Small intestine (tissue), 7 donors: ENCODE measurements at regions not wholly inside any gene's neighbourhood (a gene's known extent, or its start where the extent isn't known, plus 50 kb on each side); places are given as distances from the start of the nearest gene placed in this dataset.
"Not testable (repeated sequence)": the region's sequence is repeated elsewhere in the genome, so short reads cannot be mapped to it uniquely, and the experiment has no call there.

Experiments
- DNase-seq, 2 donors: peaks; one replicate each; pipeline versions ENCODE4 v3.0.0 to v3.0.0-alpha.2; 2013
- FAIRE-seq: peaks from 2 replicates; lab custom pipeline; 2012; peaks lifted over from hg19 to GRCh38; lab: Jason Lieb, UNC
- H3K27ac ChIP-seq, 3 donors: one replicate each; pipeline ENCODE4 v1.5.1; 2013; ENCODE audit warnings: low read length in 2 of 3, mild to moderate bottlenecking in 2 of 3, control low read depth in 1 of 3, inconsistent platforms in 1 of 3, low read depth in 1 of 3, moderate library complexity in 1 of 3
- H3K27me3 ChIP-seq, 3 donors: one replicate each; pipeline ENCODE4 v1.6.1; 2013; ENCODE audit warnings: low read length in 3 of 3, inconsistent platforms in 1 of 3; ENCODE audit not compliant: control insufficient read depth in 3 of 3, insufficient read depth in 3 of 3
- H3K36me3 ChIP-seq, 3 donors: one replicate each; pipeline ENCODE4 v1.6.1; 2013; ENCODE audit warnings: low read length in 3 of 3, inconsistent platforms in 1 of 3, low read depth in 1 of 3, mild to moderate bottlenecking in 1 of 3, moderate library complexity in 1 of 3; ENCODE audit not compliant: control insufficient read depth in 3 of 3, insufficient read depth in 2 of 3
- H3K4me1 ChIP-seq, 3 donors: one replicate each; pipeline ENCODE4 v1.6.1; 2013; ENCODE audit warnings: low read length in 2 of 3, inconsistent platforms in 1 of 3, low read depth in 1 of 3, mild to moderate bottlenecking in 1 of 3, moderate library complexity in 1 of 3; ENCODE audit not compliant: control insufficient read depth in 3 of 3, insufficient read depth in 2 of 3
- H3K4me3 ChIP-seq, 3 donors: one replicate each; pipeline ENCODE4 v1.5.1; 2013; ENCODE audit warnings: low read length in 3 of 3, control low read depth in 1 of 3, inconsistent platforms in 1 of 3, low read depth in 1 of 3, mild to moderate bottlenecking in 1 of 3, moderate library complexity in 1 of 3
- H3K9me3 ChIP-seq, 2 donors: one replicate each; pipeline ENCODE4 v1.6.1; 2013; ENCODE audit warnings: low read depth in 1 of 2, low read length in 1 of 2; ENCODE audit not compliant: control insufficient read depth in 2 of 2, insufficient read depth in 1 of 2
- WGBS, 3 donors: extraction: QIAGEN DNeasy Blood & Tissue Kit; methylation state at CpG; one replicate each; pipeline ENCODE4 v1.1.7; 2013; 5-methylcytosine and 5-hydroxymethylcytosine counted together
- donor health status: healthy with polysubstance abuse.
- donor health status: control.
- donor health status: control.
- donor health status: Bipolar disorder and iron deficiency.
- donor health status: healthy.

DNA sequence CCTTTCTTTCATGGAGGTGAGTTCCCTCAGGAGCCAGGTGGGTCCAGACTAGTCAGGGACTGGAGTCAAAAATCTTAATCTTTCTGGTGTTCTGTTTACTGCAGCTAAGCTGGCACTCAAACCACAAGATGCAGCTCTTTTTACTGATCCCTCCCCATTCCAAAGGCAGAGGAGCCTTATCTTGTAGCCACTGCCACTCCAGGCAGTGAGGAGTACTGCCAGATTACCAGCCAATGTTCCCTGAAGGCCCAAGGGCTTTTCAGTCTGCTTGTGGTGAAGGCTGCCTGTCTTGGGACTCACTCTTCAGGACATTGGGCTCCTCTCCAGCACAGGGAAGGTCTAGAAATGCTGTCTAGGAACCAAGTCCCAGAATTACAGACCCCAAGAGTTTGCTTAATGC, 490.4 kb upstream of the ADGRB3 start:
- no peaks in the 10 kb centered on the region for H3K4me1 ChIP-seq
- no peak for DNase-seq
- H3K27me3 ChIP-seq = no peaks in the 10 kb centered on the region
- no peak for FAIRE-seq
- no peak overlapping the region for H3K27ac ChIP-seq
- no peak overlapping the region for H3K4me3 ChIP-seq
- H3K36me3 ChIP-seq = no peaks in the 10 kb centered on the region
- H3K9me3 ChIP-seq = peaks cover 1 to 26% of the 10 kb centered on the region in 2 donors

DNA sequence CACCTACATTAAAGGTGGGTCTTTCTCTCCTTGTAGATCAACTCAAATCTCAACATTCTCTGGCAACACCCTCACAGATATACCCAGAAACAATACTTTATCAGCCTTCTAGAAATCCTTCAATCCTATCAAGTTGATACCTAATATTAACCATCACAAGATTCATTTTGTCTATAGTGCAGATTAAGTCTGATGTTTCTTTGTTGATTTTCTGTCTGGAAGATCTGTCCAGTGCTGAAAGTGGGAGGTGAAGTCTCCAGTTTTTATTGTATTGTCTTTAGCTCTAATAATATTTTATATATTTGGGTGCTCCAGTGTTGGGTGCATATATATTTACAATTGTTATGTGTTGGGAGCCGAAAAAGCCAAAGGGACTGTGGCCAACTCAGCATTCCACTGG, 493.9 kb upstream of the ADGRB3 start:
- no peaks in the 10 kb centered on the region for H3K36me3 ChIP-seq
- no peaks in the 10 kb centered on the region for H3K4me1 ChIP-seq
- no peak overlapping the region for H3K4me3 ChIP-seq
- WGBS, 3 donors = 77 to 89% (median 87%) methylated on average over 1 of the region's 1 CpG
- FAIRE-seq (no peak), DNase-seq (no peak)
- H3K27me3 ChIP-seq = no peaks in the 10 kb centered on the region
- H3K9me3 ChIP-seq = peaks cover 1 to 32% of the 10 kb centered on the region in 2 donors
- no peak overlapping the region for H3K27ac ChIP-seq

DNA sequence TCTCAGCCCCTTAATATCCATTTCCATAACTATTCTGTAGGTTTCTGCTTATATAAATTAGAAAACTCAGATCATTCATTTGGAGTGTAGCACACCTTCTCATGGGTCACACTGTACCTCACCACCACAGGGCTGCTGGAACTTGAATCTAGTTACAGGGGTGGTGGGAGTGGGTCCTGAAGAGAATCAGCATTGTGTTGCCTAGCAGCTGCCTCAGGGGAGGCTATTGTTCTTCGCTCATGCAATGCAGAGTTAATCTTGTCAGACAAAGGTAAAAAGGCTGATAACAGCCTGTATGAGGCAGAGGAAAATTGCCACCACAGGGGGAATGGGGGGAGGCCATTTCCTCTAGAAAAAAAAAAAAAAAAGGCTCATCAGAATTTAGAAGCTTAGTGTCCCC, 496.0 kb upstream of the ADGRB3 start:
- no peak overlapping the region for H3K4me3 ChIP-seq
- no peak for DNase-seq
- FAIRE-seq = no peak
- 17 to 42% (median 31%) methylated on average over 1 of the region's 1 CpG for WGBS, 3 donors
- no peak overlapping the region for H3K27ac ChIP-seq
- H3K9me3 ChIP-seq = peaks cover 0 to 23% of the 10 kb centered on the region in 2 donors
- H3K4me1 ChIP-seq = no peaks in the 10 kb centered on the region
- H3K36me3 ChIP-seq = no peaks in the 10 kb centered on the region
- no peaks in the 10 kb centered on the region for H3K27me3 ChIP-seq

DNA sequence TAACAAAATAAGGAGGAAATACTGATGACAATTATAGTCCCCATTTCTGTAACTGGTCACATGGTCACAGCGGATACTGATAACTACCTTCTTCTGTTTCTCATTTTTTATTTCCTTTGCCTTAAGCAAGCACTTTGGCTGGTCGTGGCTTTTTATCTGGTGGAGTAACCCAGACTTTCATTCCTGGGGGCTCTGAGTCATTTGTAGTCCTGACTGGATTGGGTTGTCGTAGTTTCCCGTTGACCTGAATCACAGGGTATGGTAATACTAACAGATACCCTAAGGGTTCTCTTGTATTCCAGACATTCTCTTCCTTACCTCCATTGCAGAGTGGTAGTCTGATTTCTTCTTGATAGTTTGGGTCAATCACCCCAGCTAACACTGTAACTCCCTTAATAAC, 500.3 kb upstream of the ADGRB3 start:
- Histone ChIP-seq H3K4me3 (no peak overlapping the region), H3K27ac (no peak overlapping the region), H3K27me3 (no peaks in the 10 kb centered on the region), H3K36me3 (no peaks in the 10 kb centered on the region), H3K9me3 (peaks cover 2 to 15% of the 10 kb centered on the region in 2 donors), H3K4me1 (no peaks in the 10 kb centered on the region)
- no peak for FAIRE-seq
- WGBS, 3 donors = 74 to 87% (median 79%) methylated on average over 4 of the region's 4 CpGs
- DNase-seq = no peak

DNA sequence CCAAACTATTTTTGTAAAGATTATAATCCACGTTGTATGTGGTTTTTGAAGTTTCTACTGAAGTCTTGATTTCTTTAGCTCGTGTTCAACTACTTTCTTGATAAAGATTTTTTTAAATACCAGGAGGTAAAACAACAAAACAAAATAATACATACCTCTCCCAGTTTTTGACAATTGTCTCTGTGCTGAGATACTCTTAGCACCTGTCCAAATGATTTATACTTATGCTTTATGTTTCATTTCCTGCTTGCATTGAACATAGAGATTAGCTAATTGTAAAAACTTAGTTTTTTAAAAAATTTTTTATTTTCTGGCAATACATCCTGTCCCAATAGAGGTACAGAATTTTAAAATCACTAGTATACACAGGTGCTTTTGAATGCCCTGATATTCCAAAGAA, 506.9 kb upstream of the ADGRB3 start:
- WGBS, 3 donors = 60 to 69% (median 62%) methylated on average over 2 of the region's 2 CpGs
- Histone ChIP-seq H3K9me3 (peaks cover under 1 to 3% of the 10 kb centered on the region in 2 donors), H3K4me1 (no peaks in the 10 kb centered on the region), H3K27ac (no peak overlapping the region), H3K4me3 (no peak overlapping the region), H3K27me3 (no peaks in the 10 kb centered on the region), H3K36me3 (no peaks in the 10 kb centered on the region)
- DNase-seq (no peak), FAIRE-seq (no peak)

DNA sequence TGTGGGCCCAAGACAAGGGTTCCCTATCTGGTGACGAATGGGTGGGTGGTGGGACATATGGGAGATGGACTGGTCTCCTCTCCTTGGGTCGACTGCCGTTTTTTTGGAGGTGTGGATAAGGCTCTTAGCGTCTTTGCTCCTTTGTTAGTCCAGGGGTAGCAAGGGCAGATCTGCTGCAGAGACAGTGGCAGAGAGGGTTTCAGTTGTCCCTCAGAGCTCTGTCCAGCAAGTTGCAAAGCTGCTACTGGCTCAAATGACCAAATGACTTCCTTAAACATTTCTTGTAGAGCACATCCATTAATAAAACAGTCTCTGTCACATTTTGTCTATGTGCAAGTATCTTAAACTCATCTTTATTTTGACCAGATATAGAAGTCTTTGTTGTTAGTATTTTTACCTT, 508.0 kb upstream of the ADGRB3 start:
- Histone ChIP-seq H3K27ac (no peak overlapping the region), H3K36me3 (no peaks in the 10 kb centered on the region), H3K9me3 (peaks cover 0 to 4% of the 10 kb centered on the region in 2 donors), H3K27me3 (no peaks in the 10 kb centered on the region), H3K4me1 (no peaks in the 10 kb centered on the region), H3K4me3 (no peak overlapping the region)
- FAIRE-seq = no peak
- DNase-seq = no peak
- 85 to 94% (median 88%) methylated on average over 4 of the region's 4 CpGs for WGBS, 3 donors

DNA sequence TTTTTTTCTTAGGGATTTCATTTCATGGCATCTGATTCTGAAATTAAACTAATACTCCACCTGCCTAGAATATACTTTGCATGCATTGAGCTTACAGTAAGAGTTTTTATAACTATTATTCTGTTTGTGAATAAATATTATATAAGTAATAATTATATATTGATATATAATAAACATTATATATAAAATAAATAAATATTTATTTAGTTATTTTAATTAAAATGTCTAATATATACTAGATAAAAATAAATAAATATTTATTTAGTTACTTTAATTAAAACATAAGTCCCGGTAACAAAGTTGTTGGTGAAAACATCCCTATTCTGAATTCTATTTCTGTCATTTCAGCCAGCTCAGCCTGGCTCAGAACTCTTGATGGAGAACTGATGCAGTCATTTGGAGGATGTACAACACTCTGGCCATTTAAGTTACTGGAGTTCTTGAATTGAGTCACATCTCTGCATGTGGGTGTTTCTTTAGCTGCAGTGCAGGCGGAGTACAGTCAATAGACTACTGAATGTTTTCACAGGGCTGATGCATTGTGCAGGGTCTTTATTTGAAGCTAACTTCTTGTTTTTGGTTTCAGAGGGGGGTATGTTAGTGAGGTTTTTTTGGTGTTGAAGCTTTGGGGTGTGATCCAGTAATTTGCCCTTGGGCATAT, 508.9 kb upstream of the ADGRB3 start:
- H3K4me1 ChIP-seq = no peaks in the 10 kb centered on the region
- no peak overlapping the region for H3K4me3 ChIP-seq
- FAIRE-seq = no peak
- no peak for DNase-seq
- H3K27ac ChIP-seq = no peak overlapping the region
- WGBS, 3 donors = 87 to 92% (median 92%) methylated on average over 2 of the region's 2 CpGs
- H3K9me3 ChIP-seq = peaks cover 0 to 11% of the 10 kb centered on the region in 2 donors
- no peaks in the 10 kb centered on the region for H3K36me3 ChIP-seq
- H3K27me3 ChIP-seq = no peaks in the 10 kb centered on the region

DNA sequence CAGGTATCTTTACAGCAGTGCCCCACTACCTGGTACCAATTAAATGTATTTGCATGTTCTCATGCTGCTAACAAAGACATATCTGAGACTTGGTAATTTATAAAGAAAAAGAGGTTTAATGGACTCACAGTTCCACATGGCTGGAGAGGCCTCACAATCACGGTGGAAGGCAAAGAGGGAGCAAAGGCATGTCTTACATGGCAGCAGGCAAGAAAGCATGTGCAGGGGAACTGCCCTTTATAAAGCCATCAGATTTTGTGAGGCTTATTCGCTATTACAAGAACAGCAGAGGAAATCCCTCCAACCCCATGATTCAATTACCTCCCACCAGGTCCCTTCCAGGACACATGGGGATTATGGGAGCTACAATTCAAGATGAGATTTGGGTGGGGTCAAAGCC, 512.1 kb upstream of the ADGRB3 start:
- 41 to 63% (median 54%) methylated on average over 2 of the region's 2 CpGs for WGBS, 3 donors
- H3K4me1 ChIP-seq, DNase-seq, H3K9me3 ChIP-seq, H3K27ac ChIP-seq, H3K27me3 ChIP-seq, FAIRE-seq, H3K4me3 ChIP-seq, H3K36me3 ChIP-seq: not testable (repeated sequence)

DNA sequence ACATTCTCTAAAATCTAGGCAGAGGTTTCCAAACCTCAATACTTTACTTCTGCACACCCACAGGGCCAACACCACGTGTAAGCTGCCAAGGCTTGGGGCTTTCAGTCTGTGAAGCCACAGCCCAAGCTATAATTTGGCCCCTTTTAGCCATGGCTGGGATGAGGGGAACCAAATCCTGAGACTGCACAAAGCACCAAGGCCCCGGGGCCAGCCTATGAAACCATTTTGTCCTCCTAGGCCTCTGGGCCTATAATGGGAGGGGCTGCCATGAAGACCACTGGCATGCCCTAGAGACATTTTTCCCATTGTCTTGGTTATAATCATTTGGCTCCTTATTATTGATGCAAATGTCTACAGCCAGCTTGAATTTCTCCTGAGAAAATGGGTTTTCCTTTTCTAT, 513.0 kb upstream of the ADGRB3 start:
- FAIRE-seq = no peak
- no peaks in the 10 kb centered on the region for H3K27me3 ChIP-seq
- no peak overlapping the region for H3K4me3 ChIP-seq
- H3K27ac ChIP-seq = no peak overlapping the region
- DNase-seq = no peak
- WGBS, 3 donors = 43 to 62% (median 43%) methylated on average over 2 of the region's 2 CpGs
- H3K9me3 ChIP-seq = peaks cover 0 to 9% of the 10 kb centered on the region in 2 donors
- no peaks in the 10 kb centered on the region for H3K4me1 ChIP-seq
- H3K36me3 ChIP-seq = no peaks in the 10 kb centered on the region
